ENCODE measurements at regions not wholly inside any gene's neighbourhood (a gene's known extent, or its start where the extent isn't known, plus 50 kb on each side); places are given as distances from the start of the nearest gene placed in this dataset.

GRCh38 chr14:106302661-106303060 lies 776.3 kb downstream of the TMEM121 start:
- Histone ChIP-seq H3K9ac (ENCODE audit: low read depth in 1 of 2, low read length in 2 of 2) (no peak overlapping the region), H3K4me3 (ENCODE audit: low read depth in 1 of 3, low read length in 3 of 3) (no peak overlapping the region), H3K4me1 (ENCODE audit: control insufficient read depth in 4 of 4, insufficient read depth in 4 of 4, low read length in 3 of 4) (no peaks in the 10 kb centered on the region), H3K9me3 (ENCODE audit: control insufficient read depth in 4 of 4, low read length in 3 of 4) (no peaks in the 10 kb centered on the region), H3K27ac (ENCODE audit: low read depth in 1 of 2, low read length in 2 of 2) (no peak overlapping the region), H3K36me3 (ENCODE audit: control insufficient read depth in 4 of 4, insufficient read depth in 3 of 4, low read depth in 1 of 4, low read length in 3 of 4) (no peaks in the 10 kb centered on the region), H3K27me3 (ENCODE audit: control insufficient read depth in 4 of 4, insufficient read depth in 4 of 4, low read length in 3 of 4) (peaks cover 0 to 3% (median 1%) of the 10 kb centered on the region in 4 donors)
- TF ChIP-seq RAD21 (IDR thresholded peaks at IDR 0.05) = no peak
- TF ChIP-seq YY1 (IDR thresholded peaks at IDR 0.05) = no peak
- TF ChIP-seq TAF1 (conservative IDR thresholded peaks at IDR 0.05) = no peak
- TF ChIP-seq MAX (IDR thresholded peaks at IDR 0.05) = no peak
- TF ChIP-seq JUND (IDR thresholded peaks at IDR 0.05) = no peak
- TF ChIP-seq EGR1 (IDR thresholded peaks at IDR 0.05; ENCODE audit: low read depth in 2 of 2) = no peak
- no peak for TF ChIP-seq FOXA2 (IDR thresholded peaks at IDR 0.05)
- no peak for TF ChIP-seq RXRA (IDR thresholded peaks at IDR 0.05)
- TF ChIP-seq ATF3 (IDR thresholded peaks at IDR 0.05) = no peak
- TF ChIP-seq REST (IDR thresholded peaks at IDR 0.05) = no peak
- TF ChIP-seq ZBTB33 (IDR thresholded peaks at IDR 0.05) = no peak
- no peak for TF ChIP-seq GABPA (IDR thresholded peaks at IDR 0.05 in 1 of 2, conservative IDR thresholded peaks at IDR 0.05 in 1 of 2)
- no peak for DNase-seq (ENCODE audit: low spot score)
- 32% methylated on average over 4 of the region's 4 CpGs for WGBS

GRCh38 chr14:106304271-106304670 lies 777.9 kb downstream of the TMEM121 start:
- H3K4me3 ChIP-seq (ENCODE audit: low read depth in 1 of 3, low read length in 3 of 3) = no peak overlapping the region
- no peaks in the 10 kb centered on the region for H3K4me1 ChIP-seq (ENCODE audit: control insufficient read depth in 4 of 4, insufficient read depth in 4 of 4, low read length in 3 of 4)
- TF ChIP-seq SP1 (IDR thresholded peaks at IDR 0.05) = no peak
- H3K27me3 ChIP-seq (ENCODE audit: control insufficient read depth in 4 of 4, insufficient read depth in 4 of 4, low read length in 3 of 4) = peaks cover 0 to 3% (median 1%) of the 10 kb centered on the region in 4 donors
- no peak overlapping the region for H3K27ac ChIP-seq (ENCODE audit: low read depth in 1 of 2, low read length in 2 of 2)
- no peaks in the 10 kb centered on the region for H3K36me3 ChIP-seq (ENCODE audit: control insufficient read depth in 4 of 4, insufficient read depth in 3 of 4, low read depth in 1 of 4, low read length in 3 of 4)
- no peak overlapping the region for H3K9ac ChIP-seq (ENCODE audit: low read depth in 1 of 2, low read length in 2 of 2)
- 54% methylated on average over 5 of the region's 5 CpGs for WGBS
- no peaks in the 10 kb centered on the region for H3K9me3 ChIP-seq (ENCODE audit: control insufficient read depth in 4 of 4, low read length in 3 of 4)
- no peak for DNase-seq (ENCODE audit: low spot score)
